ENCODE measurements at regions not wholly inside any gene's neighbourhood (a gene's known extent, or its start where the extent isn't known, plus 50 kb on each side); places are given as distances from the start of the nearest gene placed in this dataset.

DNA sequence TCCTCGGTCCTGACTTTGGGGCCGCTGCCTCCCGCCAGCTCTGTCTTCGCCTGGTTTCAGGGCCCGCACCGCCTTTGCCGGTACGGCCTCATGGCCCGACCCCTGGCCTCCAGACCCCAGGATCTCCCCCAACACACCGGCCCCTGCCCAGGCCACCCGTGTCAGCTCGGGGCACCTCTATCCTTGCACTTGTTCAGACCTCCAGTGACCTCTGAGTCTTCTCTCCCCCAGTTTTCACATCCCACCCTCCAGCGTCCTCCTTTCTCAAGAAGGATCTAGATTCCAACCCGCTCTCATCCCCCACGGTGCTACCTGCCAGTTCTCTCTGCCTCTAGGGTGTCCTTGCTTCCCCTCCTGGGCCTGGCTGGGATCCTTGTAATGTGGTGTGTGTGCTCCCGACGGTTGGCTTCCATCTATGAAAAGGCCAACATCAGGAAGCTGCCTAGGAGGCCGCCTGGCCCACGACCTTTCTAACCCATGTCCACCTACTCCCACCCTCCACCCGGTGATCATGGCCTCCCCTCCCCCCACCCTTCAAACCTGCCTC, 61.1 kb downstream of the SPATA31C2 start:
- no peak for DNase-seq (ENCODE audit: low read depth in 2 of 2)

GRCh38 chr9:88076286-88077070, 61.8 kb downstream of the SPATA31C2 start:
- peak in 1 of 2 donors; percentile 45 for DNase-seq (ENCODE audit: low read depth in 2 of 2)

- DNase-seq (ENCODE audit: low read depth in 2 of 2), result no peak
Measured at GRCh38 chr9:88075966-88076285, 62.3 kb downstream of the SPATA31C2 start.

- no peak for DNase-seq (ENCODE audit: low read depth in 2 of 2)
Measured at GRCh38 chr9:88075506-88075905, 62.8 kb downstream of the SPATA31C2 start.

GRCh38 chr9:88074931-88075330, 63.3 kb downstream of the SPATA31C2 start:
- no peak for DNase-seq (ENCODE audit: low read depth in 2 of 2)

DNA sequence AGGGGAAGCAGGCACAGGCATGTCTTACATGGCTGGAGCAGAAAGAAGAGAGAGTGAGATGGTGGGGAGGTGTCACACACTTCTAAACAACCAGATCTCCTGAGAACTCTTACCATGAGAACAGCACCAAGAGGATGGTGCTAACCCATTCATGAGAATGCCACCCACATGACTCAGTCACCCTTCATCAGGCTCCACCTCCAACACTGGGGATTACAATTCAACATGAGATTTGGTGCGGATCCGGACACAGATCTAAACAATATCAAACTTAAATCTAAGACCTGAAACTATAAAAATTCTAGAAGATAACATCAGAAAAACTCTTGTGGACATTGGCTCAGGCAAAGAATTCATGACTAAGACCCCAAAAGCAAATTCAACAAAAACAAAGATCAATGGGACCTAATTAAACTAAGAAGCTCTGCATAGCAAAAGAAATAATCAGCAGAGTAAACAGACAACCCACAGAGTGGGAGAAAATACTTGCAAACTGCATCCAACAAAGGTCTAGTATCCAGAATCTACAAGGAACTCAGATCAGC, 65.4 kb downstream of the SPATA31C2 start:
- no peak for DNase-seq (ENCODE audit: low read depth in 2 of 2)

- DNase-seq (ENCODE audit: low read depth in 2 of 2), result no peak
Measured at GRCh38 chr9:88071331-88071730, 66.9 kb downstream of the SPATA31C2 start.

DNA sequence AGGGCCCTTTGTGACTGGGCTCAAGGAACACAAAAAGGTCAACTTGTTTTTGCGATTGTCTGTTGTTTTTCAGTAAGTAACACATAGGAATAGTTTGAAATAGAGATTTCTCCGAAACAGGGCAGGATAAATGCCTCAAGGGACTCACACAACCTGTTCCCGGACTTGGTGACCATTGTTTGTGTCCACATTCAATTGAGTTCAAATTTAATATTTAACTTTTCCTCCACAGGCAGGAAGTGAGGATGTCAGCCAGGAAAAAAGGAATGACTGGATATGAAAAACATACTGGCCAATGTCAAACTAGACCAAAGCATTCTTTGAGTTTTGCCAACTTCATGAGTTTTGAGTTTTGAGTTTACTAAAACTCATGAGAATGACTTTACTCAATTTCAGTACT, 72.7 kb downstream of the SPATA31C2 start:
- DNase-seq (ENCODE audit: low read depth in 2 of 2), result no peak

GRCh38 chr9:88064554-88064953, 73.7 kb downstream of the SPATA31C2 start:
- DNase-seq (ENCODE audit: low read depth in 2 of 2), result no peak

DNA sequence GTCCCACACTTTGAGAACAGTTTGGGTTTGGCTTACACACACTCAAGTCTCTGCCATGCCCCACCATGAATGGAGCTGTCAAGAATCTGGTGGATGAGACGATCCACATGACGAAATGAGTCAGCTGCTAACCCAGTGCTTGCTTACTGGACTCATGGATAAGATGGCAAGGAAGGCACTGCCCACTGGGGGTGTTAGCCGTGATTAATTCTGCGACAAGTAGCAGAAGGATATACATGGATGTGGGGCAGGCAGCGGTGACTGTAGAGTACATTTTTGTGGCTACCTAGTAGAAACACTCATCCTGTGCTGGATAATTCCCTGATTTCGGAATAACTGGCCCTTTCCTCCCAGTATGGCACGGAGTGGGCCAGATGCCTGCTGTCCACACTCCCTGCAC, 77.5 kb downstream of the SPATA31C2 start:
- no peak for DNase-seq (ENCODE audit: low read depth in 2 of 2)

GRCh38 chr9:88059469-88059868, 78.8 kb downstream of the SPATA31C2 start:
- no peak for DNase-seq (ENCODE audit: low read depth in 2 of 2)

GRCh38 chr9:88056876-88057275, 81.4 kb downstream of the SPATA31C2 start:
- DNase-seq (ENCODE audit: low read depth in 2 of 2), result no peak

- no peak for DNase-seq (ENCODE audit: low read depth in 2 of 2)
Measured at GRCh38 chr9:88053856-88054501, 79.6 kb upstream of the CDK20 start.

- no peak for DNase-seq (ENCODE audit: low read depth in 2 of 2)
Measured at GRCh38 chr9:88052321-88052965, 78.1 kb upstream of the CDK20 start.

DNA sequence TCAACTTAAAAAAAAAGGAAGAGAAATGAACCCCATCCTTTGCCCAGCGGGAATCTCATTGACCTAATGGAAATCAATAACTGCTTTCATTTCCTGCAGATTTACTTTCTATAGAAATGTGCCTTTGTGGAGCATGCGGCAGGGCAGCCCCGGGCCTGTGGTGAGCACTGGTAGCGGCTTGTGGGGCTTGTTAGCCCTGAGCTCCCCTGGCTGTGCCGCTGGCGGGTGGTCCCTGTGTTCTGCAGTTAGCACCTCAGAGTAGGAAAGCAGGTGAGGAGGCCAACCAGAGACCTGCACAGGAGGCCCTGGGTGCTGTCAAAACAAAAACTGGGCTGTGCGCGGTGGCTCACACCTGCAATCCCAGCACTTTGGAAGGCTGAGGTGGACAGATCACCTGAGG, 76.8 kb upstream of the CDK20 start:
- DNase-seq (ENCODE audit: low read depth in 2 of 2), result no peak

DNA sequence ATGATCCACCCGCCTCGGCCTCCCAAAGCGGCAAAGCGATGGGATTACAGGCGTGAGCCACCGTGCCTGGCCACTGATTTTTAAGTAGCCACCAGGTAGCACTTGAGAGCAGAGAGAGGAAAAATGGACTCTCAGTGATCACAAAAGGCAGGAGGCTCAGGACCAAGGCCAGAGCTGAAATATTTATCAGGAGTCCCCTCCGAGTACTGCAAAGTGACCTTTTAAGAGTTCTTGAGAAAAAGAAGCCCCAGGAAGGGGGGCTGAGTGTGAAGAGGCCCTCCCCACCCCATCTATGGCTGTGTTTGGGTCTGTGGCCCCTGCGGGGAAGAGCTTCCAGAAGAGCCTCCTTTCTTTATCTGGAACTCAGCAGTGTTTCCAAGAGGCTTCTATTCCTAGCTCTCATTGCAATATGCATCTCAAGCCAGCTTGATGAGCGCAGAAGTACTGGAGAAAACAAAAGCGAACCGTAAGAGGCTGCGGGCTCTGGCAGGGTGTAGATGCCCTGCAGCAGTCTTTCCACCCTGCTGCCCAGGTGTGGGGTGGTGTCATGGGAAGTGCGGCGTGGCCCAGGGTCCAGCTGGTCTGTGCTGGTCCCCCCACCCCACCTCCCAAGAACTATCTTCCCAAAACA, 75.5 kb upstream of the CDK20 start:
- no peak for DNase-seq (ENCODE audit: low read depth in 2 of 2)

GRCh38 chr9:88046542-88046941, 72.2 kb upstream of the CDK20 start:
- no peak for DNase-seq (ENCODE audit: low read depth in 2 of 2)

DNA sequence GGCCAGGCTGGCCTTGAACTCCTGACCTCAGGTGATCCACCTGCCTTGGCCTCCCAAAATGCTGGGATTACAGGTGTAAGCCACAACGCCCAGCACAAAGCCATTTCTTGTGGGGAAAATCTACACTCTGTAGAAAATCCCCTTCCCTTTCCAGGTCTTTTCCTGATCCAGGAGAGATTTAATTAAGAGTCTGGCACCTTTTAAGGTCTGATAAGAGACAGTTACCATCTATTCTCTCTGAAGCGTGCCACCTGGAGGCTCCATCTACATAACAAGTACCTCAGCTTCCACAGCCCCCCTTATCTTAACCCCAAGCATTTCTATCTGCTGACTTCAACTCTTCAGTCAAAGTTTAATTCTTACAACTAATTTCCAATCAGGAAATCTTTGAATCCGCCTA, 71.4 kb upstream of the CDK20 start:
- DNase-seq (ENCODE audit: low read depth in 2 of 2), result no peak

GRCh38 chr9:88044200-88044599, 69.9 kb upstream of the CDK20 start:
- no peak for DNase-seq (ENCODE audit: low read depth in 2 of 2)

GRCh38 chr9:88043647-88044046, 69.3 kb upstream of the CDK20 start:
- DNase-seq (ENCODE audit: low read depth in 2 of 2), result no peak

DNA sequence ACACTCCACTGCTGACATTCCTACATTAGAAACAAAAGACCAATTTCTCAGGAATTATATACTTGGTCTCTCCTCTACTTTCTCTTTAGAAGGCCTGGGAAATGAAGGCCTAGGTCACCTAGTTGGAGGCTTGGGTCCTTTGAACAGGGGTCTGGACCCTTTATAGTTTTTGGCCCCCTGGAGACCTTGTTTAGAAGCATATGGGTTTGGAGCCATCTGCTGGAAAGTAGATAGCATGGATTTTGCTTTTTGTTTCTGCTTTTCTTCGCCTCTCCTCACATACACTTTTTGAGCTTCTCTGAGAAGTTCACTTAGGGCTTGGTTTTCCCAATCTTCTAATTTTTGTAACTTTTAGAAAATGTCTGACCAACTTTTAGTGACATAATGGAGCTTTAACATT, 67.1 kb upstream of the CDK20 start:
- DNase-seq (ENCODE audit: low read depth in 2 of 2), result no peak

DNA sequence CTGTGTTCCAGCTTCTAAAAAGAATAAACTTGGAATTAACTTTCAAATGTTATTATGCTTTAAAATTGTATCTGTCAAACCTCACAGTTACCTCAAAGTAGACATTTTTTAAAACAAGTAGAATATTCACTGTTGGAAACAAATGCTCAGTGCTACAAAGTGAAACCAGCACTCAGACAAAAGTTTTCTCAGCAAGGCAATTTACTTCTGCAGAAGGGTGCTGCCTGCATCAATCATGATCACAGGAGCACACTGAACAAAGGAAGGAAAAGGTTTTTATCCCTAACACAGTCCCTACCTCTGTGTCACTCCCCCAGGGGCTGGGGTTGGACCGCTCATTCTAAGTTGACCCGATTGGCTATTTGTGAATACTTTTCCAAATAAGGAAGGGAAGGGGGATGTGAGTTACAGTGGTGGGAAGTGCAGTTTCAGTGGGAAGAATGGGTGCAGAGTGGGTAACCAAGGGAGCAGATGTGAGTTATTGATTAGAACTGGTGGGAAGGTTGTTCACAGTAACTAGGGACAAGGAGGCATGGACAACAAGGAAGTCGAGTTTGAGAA, 63.0 kb upstream of the CDK20 start:
- no peak for DNase-seq (ENCODE audit: low read depth in 2 of 2)
